ENCODE measurements at regions not wholly inside any gene's neighbourhood (a gene's known extent, or its start where the extent isn't known, plus 50 kb on each side); places are given as distances from the start of the nearest gene placed in this dataset.

GRCh38 chr6:92427453-92427852 is 991.9 kb downstream of the EPHA7 start:
- TF ChIP-seq YY1 (IDR thresholded peaks at IDR 0.05; ENCODE audit: insufficient read depth, insufficient read length) (no peak), ZNF274 (IDR thresholded peaks at IDR 0.05; ENCODE audit: low read depth, low read length) (no peak)
